ENCODE measurements at regions not wholly inside any gene's neighbourhood (a gene's known extent, or its start where the extent isn't known, plus 50 kb on each side); places are given as distances from the start of the nearest gene placed in this dataset.

DNA sequence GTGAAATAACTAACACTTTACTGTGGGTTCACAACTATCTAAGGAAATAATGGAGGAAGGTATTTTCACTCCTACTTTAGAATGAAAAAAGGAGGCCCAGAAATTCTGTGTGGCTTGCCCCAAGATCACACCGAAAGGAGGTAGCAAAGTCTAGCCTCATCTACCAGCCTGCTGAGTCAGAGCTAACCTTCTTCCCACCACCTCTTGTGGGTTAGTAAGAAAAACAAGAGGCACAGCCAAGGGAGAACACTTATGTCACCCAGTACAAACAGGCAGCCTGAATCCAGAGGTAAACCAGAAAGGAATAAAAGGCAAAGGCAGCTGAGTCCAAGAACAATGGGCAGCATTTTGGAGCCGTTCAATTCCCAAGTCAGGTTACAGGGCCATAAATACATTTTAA lies 91.9 kb upstream of the RASEF start:
- Histone ChIP-seq H3K27me3 (replicated peaks; ENCODE audit: control insufficient read depth, insufficient read depth, low read length) (no peaks in the 10 kb centered on the region), H3K4me3 (replicated peaks; ENCODE audit: low read depth, low read length) (no peak overlapping the region), H3K36me3 (ENCODE audit: control insufficient read depth, insufficient read depth, low read length) (no peaks in the 10 kb centered on the region)
- DNase-seq (ENCODE audit: extremely low read depth, insufficient read length): no peak
- TF ChIP-seq, protein P1, sequence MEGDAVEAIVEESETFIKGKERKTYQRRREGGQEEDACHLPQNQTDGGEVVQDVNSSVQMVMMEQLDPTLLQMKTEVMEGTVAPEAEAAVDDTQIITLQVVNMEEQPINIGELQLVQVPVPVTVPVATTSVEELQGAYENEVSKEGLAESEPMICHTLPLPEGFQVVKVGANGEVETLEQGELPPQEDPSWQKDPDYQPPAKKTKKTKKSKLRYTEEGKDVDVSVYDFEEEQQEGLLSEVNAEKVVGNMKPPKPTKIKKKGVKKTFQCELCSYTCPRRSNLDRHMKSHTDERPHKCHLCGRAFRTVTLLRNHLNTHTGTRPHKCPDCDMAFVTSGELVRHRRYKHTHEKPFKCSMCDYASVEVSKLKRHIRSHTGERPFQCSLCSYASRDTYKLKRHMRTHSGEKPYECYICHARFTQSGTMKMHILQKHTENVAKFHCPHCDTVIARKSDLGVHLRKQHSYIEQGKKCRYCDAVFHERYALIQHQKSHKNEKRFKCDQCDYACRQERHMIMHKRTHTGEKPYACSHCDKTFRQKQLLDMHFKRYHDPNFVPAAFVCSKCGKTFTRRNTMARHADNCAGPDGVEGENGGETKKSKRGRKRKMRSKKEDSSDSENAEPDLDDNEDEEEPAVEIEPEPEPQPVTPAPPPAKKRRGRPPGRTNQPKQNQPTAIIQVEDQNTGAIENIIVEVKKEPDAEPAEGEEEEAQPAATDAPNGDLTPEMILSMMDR (IDR thresholded peaks at IDR 0.05; ENCODE audit: insufficient read depth, low read length, poor library complexity, severe bottlenecking): no peak

DNA sequence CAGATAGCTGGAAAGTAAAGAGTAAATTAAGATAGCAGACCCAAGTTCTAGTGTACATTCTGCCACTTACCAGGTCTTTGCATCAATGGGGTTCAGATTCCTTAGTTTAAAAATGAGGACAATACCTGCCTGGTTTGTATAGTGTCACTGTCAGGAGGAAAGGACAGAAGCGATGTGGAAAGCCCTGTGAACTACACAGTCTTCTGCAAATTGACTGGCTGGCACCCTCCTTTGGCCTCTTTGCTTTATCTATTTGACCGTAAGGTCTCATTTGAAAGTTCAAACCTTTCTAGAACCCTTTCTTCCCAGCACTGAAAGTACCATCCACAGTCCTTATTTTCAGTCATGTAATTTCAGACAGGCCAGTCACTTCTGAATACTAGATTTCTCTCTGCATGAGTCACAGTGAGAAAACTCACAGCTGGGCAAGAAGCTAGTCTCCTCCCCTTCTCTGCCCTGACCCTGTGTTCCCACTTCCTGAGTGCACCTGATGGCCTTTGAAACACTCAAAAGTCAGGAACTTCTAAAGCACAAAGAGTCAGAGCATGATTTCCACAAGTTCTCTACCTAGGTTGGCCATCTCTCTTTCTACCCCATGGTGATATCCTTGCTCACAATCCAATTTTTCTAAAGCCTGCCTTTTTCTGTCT lies 91.3 kb upstream of the RASEF start:
- peak; percentile 2 for DNase-seq (ENCODE audit: extremely low read depth, insufficient read length)
- Histone ChIP-seq H3K27me3 (replicated peaks; ENCODE audit: control insufficient read depth, insufficient read depth, low read length) (no peaks in the 10 kb centered on the region), H3K36me3 (ENCODE audit: control insufficient read depth, insufficient read depth, low read length) (no peaks in the 10 kb centered on the region), H3K4me3 (replicated peaks; ENCODE audit: low read depth, low read length) (no peak overlapping the region)
- TF ChIP-seq, protein P1 (IDR thresholded peaks at IDR 0.05; ENCODE audit: insufficient read depth, low read length, poor library complexity, severe bottlenecking): no peak

DNA sequence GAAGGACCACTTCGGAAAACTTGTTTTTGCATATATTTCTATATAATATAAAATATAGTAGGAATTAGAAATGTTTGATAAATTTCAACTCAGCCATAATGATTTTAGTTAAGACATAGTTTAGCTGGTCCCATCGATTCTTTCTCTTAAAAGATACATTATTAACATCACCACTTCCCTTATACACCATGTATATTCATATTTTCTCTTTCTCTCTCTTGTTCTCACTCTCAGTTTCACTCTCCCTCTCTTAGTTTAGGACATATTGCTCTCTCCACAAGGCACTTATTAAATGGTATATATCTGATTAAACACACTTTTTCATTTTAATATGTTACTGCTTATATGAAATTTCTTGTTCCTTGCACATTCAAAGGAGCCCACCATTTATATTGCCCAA lies 90.1 kb upstream of the RASEF start:
- H3K27me3 ChIP-seq (replicated peaks; ENCODE audit: control insufficient read depth, insufficient read depth, low read length): no peaks in the 10 kb centered on the region
- no peaks in the 10 kb centered on the region for H3K36me3 ChIP-seq (ENCODE audit: control insufficient read depth, insufficient read depth, low read length)

DNA sequence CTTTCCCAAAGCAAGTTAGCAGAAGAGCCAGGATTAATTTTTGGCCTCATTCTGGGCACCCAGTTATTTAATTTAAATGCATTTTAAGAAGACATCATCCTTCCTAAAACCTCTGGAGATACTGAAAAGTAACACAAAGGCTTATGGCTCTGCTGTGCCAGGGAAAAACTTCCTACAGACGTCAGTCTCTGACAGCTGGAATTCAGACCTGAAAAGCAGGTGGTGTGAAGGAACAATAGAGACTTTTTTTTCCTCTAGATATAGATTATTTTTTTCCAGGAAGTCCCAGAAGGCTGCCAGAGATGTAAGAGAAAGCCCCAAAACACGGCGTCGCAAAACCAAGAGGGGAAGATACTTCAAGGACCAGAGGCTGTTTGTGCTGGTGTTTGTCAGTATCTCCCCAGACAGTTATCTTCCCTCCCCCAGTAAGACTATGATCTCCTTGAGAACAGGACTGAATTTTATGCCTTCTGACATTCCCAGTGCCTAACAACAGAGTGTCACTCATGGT lies 88.7 kb upstream of the RASEF start:
- DNase-seq (ENCODE audit: extremely low read depth, insufficient read length): no peak
- TF ChIP-seq, protein P1 (IDR thresholded peaks at IDR 0.05; ENCODE audit: insufficient read depth, low read length, poor library complexity, severe bottlenecking): no peak
- Histone ChIP-seq H3K27me3 (replicated peaks; ENCODE audit: control insufficient read depth, insufficient read depth, low read length) (no peaks in the 10 kb centered on the region), H3K4me3 (replicated peaks; ENCODE audit: low read depth, low read length) (no peak overlapping the region), H3K36me3 (ENCODE audit: control insufficient read depth, insufficient read depth, low read length) (no peaks in the 10 kb centered on the region)

More for the DNA sequence above, 90.1 kb upstream of the RASEF start:
- TF ChIP-seq, protein P1 (IDR thresholded peaks at IDR 0.05; ENCODE audit: insufficient read depth, low read length, poor library complexity, severe bottlenecking): no peak
- no peak for DNase-seq (ENCODE audit: extremely low read depth, insufficient read length)
- no peak overlapping the region for H3K4me3 ChIP-seq (replicated peaks; ENCODE audit: low read depth, low read length)

DNA sequence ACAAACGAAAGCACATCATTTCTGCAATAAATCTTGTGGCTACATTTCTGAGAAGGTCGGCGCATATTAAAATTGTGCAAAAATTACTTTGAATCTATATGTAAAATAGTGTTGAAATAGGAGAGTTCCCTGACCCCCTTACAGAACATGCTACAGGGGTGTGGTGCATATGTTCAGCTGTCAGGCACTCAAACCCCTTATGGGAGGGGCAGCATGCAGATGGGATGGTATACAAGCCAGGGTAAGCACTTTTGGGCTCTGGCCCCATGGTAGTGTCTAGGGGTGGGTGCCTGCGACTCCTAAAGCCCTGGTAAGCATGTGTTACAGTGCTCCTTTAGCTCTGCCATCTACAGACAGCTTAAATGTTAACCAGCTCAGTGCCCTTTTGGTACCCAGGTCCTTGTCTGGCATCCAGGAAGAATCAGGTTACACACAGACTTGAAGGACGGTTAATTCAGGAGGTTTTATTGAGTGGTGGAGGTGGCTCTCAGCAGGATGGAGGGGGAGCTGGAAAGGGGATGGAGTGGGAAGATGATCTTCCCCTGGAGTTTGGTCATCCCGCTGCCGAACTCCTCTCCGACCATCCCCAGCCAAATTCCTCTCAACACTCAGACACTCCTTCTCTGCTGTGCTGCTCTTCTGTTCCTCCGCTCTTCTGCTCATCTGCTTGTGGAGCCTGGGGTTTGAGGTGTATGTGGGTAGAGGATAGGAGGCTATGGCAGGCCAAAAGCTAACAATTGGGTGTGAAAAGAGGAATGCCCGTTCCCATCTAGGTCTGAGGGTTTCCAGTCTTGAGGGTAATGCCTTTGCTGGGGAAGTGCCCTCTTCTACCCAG lies 84.6 kb upstream of the RASEF start:
- no peaks in the 10 kb centered on the region for H3K27me3 ChIP-seq (replicated peaks; ENCODE audit: control insufficient read depth, insufficient read depth, low read length)
- TF ChIP-seq, protein P1 (IDR thresholded peaks at IDR 0.05; ENCODE audit: insufficient read depth, low read length, poor library complexity, severe bottlenecking): no peak
- DNase-seq (ENCODE audit: extremely low read depth, insufficient read length): no peak
- H3K36me3 ChIP-seq (ENCODE audit: control insufficient read depth, insufficient read depth, low read length): no peaks in the 10 kb centered on the region
- H3K4me3 ChIP-seq (replicated peaks; ENCODE audit: low read depth, low read length): no peak overlapping the region

Data from GM06990 (cell line).